ENCODE measurements at regions not wholly inside any gene's neighbourhood (a gene's known extent, or its start where the extent isn't known, plus 50 kb on each side); places are given as distances from the start of the nearest gene placed in this dataset.

DNA sequence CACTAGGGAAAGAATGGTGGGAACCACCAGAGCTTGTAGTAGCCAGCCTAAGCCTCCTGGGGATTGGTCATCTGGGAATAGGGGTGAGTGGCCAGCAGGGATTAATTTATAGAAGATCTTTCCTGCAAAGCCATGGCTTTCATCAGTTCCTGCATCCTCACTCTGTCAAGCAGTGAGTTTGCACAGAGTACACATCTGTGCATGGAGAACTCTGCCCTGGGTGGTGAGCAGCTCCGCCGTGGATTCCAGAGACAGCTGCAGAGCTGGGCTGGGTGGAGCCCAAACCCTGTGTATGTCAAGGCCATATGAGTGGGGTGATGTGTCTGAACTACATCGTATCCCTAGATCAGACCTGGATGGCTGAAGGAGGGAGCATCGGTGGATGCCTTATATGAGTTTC lies 182.2 kb downstream of the GLI2 start:
- DNase-seq, result no peak
- WGBS (ENCODE audit: insufficient coverage), result 92% methylated on average over 2 of the region's 4 CpGs
- Histone ChIP-seq H3K9me3 (ENCODE audit: control extremely low read depth in 1 of 5, control insufficient read depth in 4 of 5, insufficient read depth in 2 of 5, low read depth in 1 of 5, low read length in 4 of 5) (no peaks in the 10 kb centered on the region), H3K36me3 (ENCODE audit: control insufficient read depth in 4 of 4, insufficient read depth in 4 of 4, low read length in 3 of 4) (no peaks in the 10 kb centered on the region), H3K27me3 (replicated peaks in 2 of 5; ENCODE audit: control insufficient read depth in 4 of 5, insufficient read depth in 5 of 5, low read length in 4 of 5) (no peaks in the 10 kb centered on the region), H3K27ac (ENCODE audit: insufficient read depth in 1 of 2, low read depth in 1 of 2, low read length in 2 of 2, poor library complexity in 1 of 2, severe bottlenecking in 2 of 2) (no peak overlapping the region), H3K4me3 (ENCODE audit: control insufficient read depth in 1 of 7, extremely low read depth in 1 of 7, insufficient read depth in 4 of 7, low read depth in 2 of 7, low read length in 6 of 7) (no peak overlapping the region), H3K4me1 (ENCODE audit: control extremely low read depth in 1 of 4, control insufficient read depth in 4 of 4, insufficient read depth in 4 of 4, low read length in 3 of 4) (no peaks in the 10 kb centered on the region)
- CTCF ChIA-PET, result no interaction called here
- POLR2A ChIA-PET, result no interaction called here

GRCh38 chr2:120919216-120919615 lies 183.5 kb downstream of the GLI2 start:
- DNase-seq, result no peak
- CTCF ChIA-PET, result no interaction called here
- no peaks in the 10 kb centered on the region for H3K4me1 ChIP-seq (ENCODE audit: control extremely low read depth in 1 of 4, control insufficient read depth in 4 of 4, insufficient read depth in 4 of 4, low read length in 3 of 4)
- POLR2A ChIA-PET, result no interaction called here
- H3K36me3 ChIP-seq (ENCODE audit: control insufficient read depth in 4 of 4, insufficient read depth in 4 of 4, low read length in 3 of 4), result no peaks in the 10 kb centered on the region
- WGBS (ENCODE audit: insufficient coverage), result 99% methylated on average over 8 of the region's 8 CpGs
- H3K9me3 ChIP-seq (ENCODE audit: control extremely low read depth in 1 of 5, control insufficient read depth in 4 of 5, insufficient read depth in 2 of 5, low read depth in 1 of 5, low read length in 4 of 5), result no peaks in the 10 kb centered on the region
- H3K27ac ChIP-seq (ENCODE audit: insufficient read depth in 1 of 2, low read depth in 1 of 2, low read length in 2 of 2, poor library complexity in 1 of 2, severe bottlenecking in 2 of 2), result no peak overlapping the region
- H3K27me3 ChIP-seq (replicated peaks in 2 of 5; ENCODE audit: control insufficient read depth in 4 of 5, insufficient read depth in 5 of 5, low read length in 4 of 5), result no peaks in the 10 kb centered on the region
- H3K4me3 ChIP-seq (ENCODE audit: control insufficient read depth in 1 of 7, extremely low read depth in 1 of 7, insufficient read depth in 4 of 7, low read depth in 2 of 7, low read length in 6 of 7), result no peak overlapping the region

- H3K9me3 ChIP-seq (ENCODE audit: control extremely low read depth in 1 of 5, control insufficient read depth in 4 of 5, insufficient read depth in 2 of 5, low read depth in 1 of 5, low read length in 4 of 5), result no peaks in the 10 kb centered on the region
- 98% methylated on average over 19 of the region's 19 CpGs for WGBS (ENCODE audit: insufficient coverage)
- no peak for DNase-seq
- no peak overlapping the region for H3K27ac ChIP-seq (ENCODE audit: insufficient read depth in 1 of 2, low read depth in 1 of 2, low read length in 2 of 2, poor library complexity in 1 of 2, severe bottlenecking in 2 of 2)
- no peaks in the 10 kb centered on the region for H3K27me3 ChIP-seq (replicated peaks in 2 of 5; ENCODE audit: control insufficient read depth in 4 of 5, insufficient read depth in 5 of 5, low read length in 4 of 5)
- H3K4me3 ChIP-seq (ENCODE audit: control insufficient read depth in 1 of 7, extremely low read depth in 1 of 7, insufficient read depth in 4 of 7, low read depth in 2 of 7, low read length in 6 of 7), result no peak overlapping the region
- POLR2A ChIA-PET, result no interaction called here
- no peaks in the 10 kb centered on the region for H3K4me1 ChIP-seq (ENCODE audit: control extremely low read depth in 1 of 4, control insufficient read depth in 4 of 4, insufficient read depth in 4 of 4, low read length in 3 of 4)
- H3K36me3 ChIP-seq (ENCODE audit: control insufficient read depth in 4 of 4, insufficient read depth in 4 of 4, low read length in 3 of 4), result no peaks in the 10 kb centered on the region
- CTCF ChIA-PET, result no interaction called here
These were observed 184.2 kb downstream of the GLI2 start for GRCh38 chr2:120919771-120920453.

- Histone ChIP-seq H3K36me3 (ENCODE audit: control insufficient read depth in 4 of 4, insufficient read depth in 4 of 4, low read length in 3 of 4) (no peaks in the 10 kb centered on the region), H3K4me1 (ENCODE audit: control extremely low read depth in 1 of 4, control insufficient read depth in 4 of 4, insufficient read depth in 4 of 4, low read length in 3 of 4) (no peaks in the 10 kb centered on the region), H3K9me3 (ENCODE audit: control extremely low read depth in 1 of 5, control insufficient read depth in 4 of 5, insufficient read depth in 2 of 5, low read depth in 1 of 5, low read length in 4 of 5) (no peaks in the 10 kb centered on the region), H3K27ac (ENCODE audit: insufficient read depth in 1 of 2, low read depth in 1 of 2, low read length in 2 of 2, poor library complexity in 1 of 2, severe bottlenecking in 2 of 2) (no peak overlapping the region), H3K27me3 (replicated peaks in 2 of 5; ENCODE audit: control insufficient read depth in 4 of 5, insufficient read depth in 5 of 5, low read length in 4 of 5) (no peaks in the 10 kb centered on the region), H3K4me3 (ENCODE audit: control insufficient read depth in 1 of 7, extremely low read depth in 1 of 7, insufficient read depth in 4 of 7, low read depth in 2 of 7, low read length in 6 of 7) (no peak overlapping the region)
- DNase-seq, result no peak
- CTCF ChIA-PET, result no interaction called here
- POLR2A ChIA-PET, result no interaction called here
- WGBS (ENCODE audit: insufficient coverage), result over 99% methylated on average over 8 of the region's 13 CpGs
These were observed 184.9 kb downstream of the GLI2 start for GRCh38 chr2:120920454-120921148.

DNA sequence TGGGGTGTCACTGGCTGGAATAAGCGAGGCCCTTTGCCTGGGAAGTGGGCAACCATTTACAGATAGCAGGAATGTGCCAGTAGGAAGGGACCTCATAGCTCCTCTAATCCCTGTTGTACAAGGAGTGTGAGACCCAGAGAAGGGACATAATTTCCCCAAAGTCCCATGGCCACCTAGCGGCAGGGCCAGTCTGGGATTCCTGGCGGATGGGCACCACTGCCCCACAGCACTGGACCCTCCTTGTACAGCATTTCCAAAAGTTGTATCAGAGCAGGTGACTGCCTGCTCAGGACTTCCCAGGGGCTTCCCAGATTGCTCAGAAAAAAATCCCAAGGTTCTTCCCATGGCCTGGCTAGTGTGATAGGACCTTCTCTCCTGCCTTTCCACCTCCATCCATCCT lies 185.8 kb downstream of the GLI2 start:
- no peak for DNase-seq
- POLR2A ChIA-PET, result no interaction called here
- CTCF ChIA-PET, result no interaction called here
- no peak overlapping the region for H3K27ac ChIP-seq (ENCODE audit: insufficient read depth in 1 of 2, low read depth in 1 of 2, low read length in 2 of 2, poor library complexity in 1 of 2, severe bottlenecking in 2 of 2)
- H3K4me1 ChIP-seq (ENCODE audit: control extremely low read depth in 1 of 4, control insufficient read depth in 4 of 4, insufficient read depth in 4 of 4, low read length in 3 of 4), result no peaks in the 10 kb centered on the region
- no peaks in the 10 kb centered on the region for H3K27me3 ChIP-seq (replicated peaks in 2 of 5; ENCODE audit: control insufficient read depth in 4 of 5, insufficient read depth in 5 of 5, low read length in 4 of 5)
- WGBS (ENCODE audit: insufficient coverage), result 97% methylated on average over 3 of the region's 3 CpGs
- no peak overlapping the region for H3K4me3 ChIP-seq (ENCODE audit: control insufficient read depth in 1 of 7, extremely low read depth in 1 of 7, insufficient read depth in 4 of 7, low read depth in 2 of 7, low read length in 6 of 7)
- H3K36me3 ChIP-seq (ENCODE audit: control insufficient read depth in 4 of 4, insufficient read depth in 4 of 4, low read length in 3 of 4), result no peaks in the 10 kb centered on the region
- no peaks in the 10 kb centered on the region for H3K9me3 ChIP-seq (ENCODE audit: control extremely low read depth in 1 of 5, control insufficient read depth in 4 of 5, insufficient read depth in 2 of 5, low read depth in 1 of 5, low read length in 4 of 5)

GRCh38 chr2:120922571-120923332 lies 187.1 kb downstream of the GLI2 start:
- Histone ChIP-seq H3K36me3 (ENCODE audit: control insufficient read depth in 4 of 4, insufficient read depth in 4 of 4, low read length in 3 of 4) (no peaks in the 10 kb centered on the region), H3K27ac (ENCODE audit: insufficient read depth in 1 of 2, low read depth in 1 of 2, low read length in 2 of 2, poor library complexity in 1 of 2, severe bottlenecking in 2 of 2) (no peak overlapping the region), H3K4me1 (ENCODE audit: control extremely low read depth in 1 of 4, control insufficient read depth in 4 of 4, insufficient read depth in 4 of 4, low read length in 3 of 4) (no peaks in the 10 kb centered on the region), H3K4me3 (ENCODE audit: control insufficient read depth in 1 of 7, extremely low read depth in 1 of 7, insufficient read depth in 4 of 7, low read depth in 2 of 7, low read length in 6 of 7) (no peak overlapping the region), H3K9me3 (ENCODE audit: control extremely low read depth in 1 of 5, control insufficient read depth in 4 of 5, insufficient read depth in 2 of 5, low read depth in 1 of 5, low read length in 4 of 5) (no peaks in the 10 kb centered on the region), H3K27me3 (replicated peaks in 2 of 5; ENCODE audit: control insufficient read depth in 4 of 5, insufficient read depth in 5 of 5, low read length in 4 of 5) (no peaks in the 10 kb centered on the region)
- ChIA-PET POLR2A (no interaction called here), CTCF (no interaction called here)
- WGBS (ENCODE audit: insufficient coverage), result 96% methylated on average over 4 of the region's 6 CpGs
- DNase-seq, result no peak

DNA sequence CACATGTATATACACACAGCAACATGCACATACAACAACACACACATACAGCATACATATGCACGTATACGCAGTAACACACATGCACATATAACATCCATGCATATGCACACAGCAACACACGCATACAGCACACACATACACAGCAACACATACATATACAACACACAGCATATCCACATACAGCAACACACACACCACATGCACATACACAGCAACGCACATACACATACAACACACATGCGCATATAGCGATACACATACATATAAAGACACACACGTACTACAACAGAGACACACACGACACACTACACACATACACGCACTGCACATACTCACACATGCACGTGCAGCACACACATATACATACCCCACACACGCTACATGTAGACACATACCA lies 187.8 kb downstream of the GLI2 start:
- no peaks in the 10 kb centered on the region for H3K36me3 ChIP-seq (ENCODE audit: control insufficient read depth in 4 of 4, insufficient read depth in 4 of 4, low read length in 3 of 4)
- no peaks in the 10 kb centered on the region for H3K27me3 ChIP-seq (replicated peaks in 2 of 5; ENCODE audit: control insufficient read depth in 4 of 5, insufficient read depth in 5 of 5, low read length in 4 of 5)
- CTCF ChIA-PET, result no interaction called here
- 98% methylated on average over 10 of the region's 11 CpGs for WGBS (ENCODE audit: insufficient coverage)
- no peak overlapping the region for H3K4me3 ChIP-seq (ENCODE audit: control insufficient read depth in 1 of 7, extremely low read depth in 1 of 7, insufficient read depth in 4 of 7, low read depth in 2 of 7, low read length in 6 of 7)
- H3K4me1 ChIP-seq (ENCODE audit: control extremely low read depth in 1 of 4, control insufficient read depth in 4 of 4, insufficient read depth in 4 of 4, low read length in 3 of 4), result no peaks in the 10 kb centered on the region
- H3K9me3 ChIP-seq (ENCODE audit: control extremely low read depth in 1 of 5, control insufficient read depth in 4 of 5, insufficient read depth in 2 of 5, low read depth in 1 of 5, low read length in 4 of 5), result no peaks in the 10 kb centered on the region
- POLR2A ChIA-PET, result no interaction called here
- DNase-seq, result no peak
- H3K27ac ChIP-seq (ENCODE audit: insufficient read depth in 1 of 2, low read depth in 1 of 2, low read length in 2 of 2, poor library complexity in 1 of 2, severe bottlenecking in 2 of 2), result no peak overlapping the region
